T-helper 1 cell treated with Interleukin-12 subunit alpha and Interleukin-12 subunit beta and Interleukin-4 antibody, amounts not matched to agents 30 μg/mL and 1 μg/mL, for 36 hours (primary cell): ENCODE measurements at regions not wholly inside any gene's neighbourhood (a gene's known extent, or its start where the extent isn't known, plus 50 kb on each side); places are given as distances from the start of the nearest gene placed in this dataset.

Experiments
- H3K27ac Mint-ChIP-seq: one replicate; pipeline ENCODE4 v1.8.0; 2021; ENCODE audit warnings: mild to moderate bottlenecking, mixed read lengths
- H3K27me3 Mint-ChIP-seq: one replicate; pipeline ENCODE4 v1.8.0; 2021; ENCODE audit warnings: low read depth, mixed read lengths
- H3K36me3 Mint-ChIP-seq: one replicate; pipeline ENCODE4 v1.8.0; 2021; ENCODE audit warnings: low read depth, mixed read lengths
- H3K4me1 Mint-ChIP-seq: one replicate; pipeline ENCODE4 v1.8.0; 2021; ENCODE audit warnings: low read depth, mixed read lengths
- H3K4me3 Mint-ChIP-seq: one replicate; pipeline ENCODE4 v1.8.0; 2021; ENCODE audit warnings: mild to moderate bottlenecking, moderate library complexity, mixed read lengths
- H3K9me3 Mint-ChIP-seq: one replicate; pipeline ENCODE4 v1.8.0; 2021; ENCODE audit warnings: mixed read lengths

DNA sequence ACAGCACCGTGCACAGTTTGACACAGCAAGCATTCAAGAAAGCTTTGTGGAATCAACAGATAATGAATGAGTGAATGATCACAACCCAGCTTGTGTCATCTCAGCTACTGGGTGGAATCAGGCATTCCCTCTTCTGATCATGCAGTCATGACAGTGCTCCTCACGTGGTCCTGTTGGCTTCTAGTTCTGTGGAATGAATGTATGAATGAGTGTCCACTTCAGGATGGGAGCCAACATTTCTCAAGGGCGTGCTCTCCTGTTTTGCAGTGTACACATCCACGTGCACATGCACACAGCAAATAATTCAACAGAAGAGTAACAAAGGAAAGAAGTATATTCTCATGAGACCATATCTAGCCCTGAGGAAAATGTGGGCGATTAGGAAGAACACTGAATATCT is 133.1 kb upstream of the NPVF start:
- H3K36me3 Mint-ChIP-seq, result no peaks in the 10 kb centered on the region
- no peak overlapping the region for H3K27ac Mint-ChIP-seq
- no peaks in the 10 kb centered on the region for H3K4me1 Mint-ChIP-seq
- H3K9me3 Mint-ChIP-seq, result no peaks in the 10 kb centered on the region
- H3K27me3 Mint-ChIP-seq, result peaks cover 6% of the 10 kb centered on the region
- no peak overlapping the region for H3K4me3 Mint-ChIP-seq

- H3K4me3 Mint-ChIP-seq, result no peak overlapping the region
- H3K27me3 Mint-ChIP-seq, result peaks cover 6% of the 10 kb centered on the region
- no peaks in the 10 kb centered on the region for H3K4me1 Mint-ChIP-seq
- no peaks in the 10 kb centered on the region for H3K9me3 Mint-ChIP-seq
- H3K36me3 Mint-ChIP-seq, result no peaks in the 10 kb centered on the region
- H3K27ac Mint-ChIP-seq, result no peak overlapping the region
Measured at GRCh38 chr7:25361863-25362262, 133.6 kb upstream of the NPVF start.

- H3K36me3 Mint-ChIP-seq, result peaks cover 2% of the 10 kb centered on the region
- H3K4me3 Mint-ChIP-seq, result no peak overlapping the region
- no peak overlapping the region for H3K27ac Mint-ChIP-seq
- H3K4me1 Mint-ChIP-seq, result no peaks in the 10 kb centered on the region
- H3K27me3 Mint-ChIP-seq, result no peaks in the 10 kb centered on the region
- H3K9me3 Mint-ChIP-seq, result peaks cover 20% of the 10 kb centered on the region
Measured at GRCh38 chr7:25368599-25369201, 140.4 kb upstream of the NPVF start.

DNA sequence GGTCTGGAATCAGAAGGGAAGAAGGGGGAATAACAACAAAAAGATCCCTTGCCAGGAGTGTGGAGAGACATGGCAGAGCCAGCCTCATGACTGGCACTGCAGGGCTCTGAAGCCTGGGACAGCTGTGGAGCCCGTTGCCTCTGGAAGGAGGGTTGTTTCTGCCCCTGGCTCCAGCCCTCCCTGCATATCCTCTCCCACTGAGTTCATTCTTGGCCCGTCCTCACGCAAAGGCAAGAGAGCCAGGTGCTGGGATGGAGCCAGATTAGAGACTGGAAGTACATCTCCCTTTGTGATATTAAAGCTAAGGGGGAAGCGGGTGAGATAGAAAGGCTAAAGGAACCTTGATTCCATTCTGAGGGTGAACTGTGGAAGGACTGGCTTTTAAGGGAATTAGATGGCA is 141.5 kb upstream of the NPVF start:
- Mint-ChIP-seq H3K27me3 (no peaks in the 10 kb centered on the region), H3K4me1 (no peaks in the 10 kb centered on the region), H3K27ac (no peak overlapping the region), H3K36me3 (peaks cover 2% of the 10 kb centered on the region), H3K4me3 (no peak overlapping the region), H3K9me3 (peaks cover 20% of the 10 kb centered on the region)

- Mint-ChIP-seq H3K36me3 (peaks cover 2% of the 10 kb centered on the region), H3K4me1 (no peaks in the 10 kb centered on the region), H3K27me3 (no peaks in the 10 kb centered on the region), H3K4me3 (no peak overlapping the region), H3K9me3 (peaks cover 20% of the 10 kb centered on the region), H3K27ac (no peak overlapping the region)
Measured at GRCh38 chr7:25371972-25372371, 143.7 kb upstream of the NPVF start.

DNA sequence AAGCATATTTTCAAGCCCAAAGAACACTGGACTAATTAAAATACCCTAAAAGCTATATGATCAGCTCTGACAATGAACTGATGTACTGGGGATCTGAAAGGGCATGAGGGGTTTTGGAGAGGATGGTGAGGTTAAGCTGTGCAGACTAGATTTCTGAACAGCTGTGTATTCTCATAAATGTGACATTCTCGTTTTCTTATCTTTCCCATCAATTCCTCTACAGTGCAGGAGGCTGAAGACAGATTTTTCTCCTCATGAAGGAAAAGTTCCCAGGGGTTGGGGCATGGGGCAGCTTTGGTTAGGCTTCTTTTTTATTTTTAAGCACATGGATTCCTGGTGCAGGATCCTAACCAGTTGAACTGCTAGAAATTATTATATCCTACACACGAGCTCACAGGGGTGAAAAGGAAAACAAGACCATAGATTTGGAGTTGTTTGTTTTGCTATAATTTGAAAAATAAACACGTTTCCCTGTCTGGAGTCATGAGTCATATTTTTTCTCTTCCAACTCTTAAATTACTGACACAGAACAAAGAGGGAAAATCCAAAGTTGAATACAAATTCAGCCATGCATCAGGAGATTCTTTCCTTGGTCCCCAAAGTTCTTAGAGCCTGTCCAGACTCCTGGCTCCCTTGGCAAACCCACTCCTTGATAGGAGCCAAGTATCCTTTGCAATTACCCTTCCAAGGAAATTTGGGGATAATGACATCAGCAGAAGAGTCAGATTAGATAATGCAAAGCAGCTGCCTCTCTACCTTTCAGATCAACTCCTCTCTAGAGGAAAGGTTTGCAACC is 147.7 kb upstream of the NPVF start:
- Mint-ChIP-seq H3K27me3 (peaks cover 3% of the 10 kb centered on the region), H3K4me3 (no peak overlapping the region), H3K36me3 (peaks cover 2% of the 10 kb centered on the region), H3K9me3 (peaks cover 20% of the 10 kb centered on the region), H3K4me1 (no peaks in the 10 kb centered on the region), H3K27ac (no peak overlapping the region)

GRCh38 chr7:25379351-25380300 is 151.3 kb upstream of the NPVF start:
- Mint-ChIP-seq H3K4me1 (no peaks in the 10 kb centered on the region), H3K4me3 (no peak overlapping the region), H3K27me3 (peaks cover 7% of the 10 kb centered on the region), H3K9me3 (no peaks in the 10 kb centered on the region), H3K27ac (no peak overlapping the region), H3K36me3 (no peaks in the 10 kb centered on the region)

- peaks cover 7% of the 10 kb centered on the region for H3K27me3 Mint-ChIP-seq
- no peak overlapping the region for H3K4me3 Mint-ChIP-seq
- no peaks in the 10 kb centered on the region for H3K36me3 Mint-ChIP-seq
- no peaks in the 10 kb centered on the region for H3K4me1 Mint-ChIP-seq
- no peak overlapping the region for H3K27ac Mint-ChIP-seq
- H3K9me3 Mint-ChIP-seq, result no peaks in the 10 kb centered on the region
Measured at GRCh38 chr7:25381818-25382589, 153.7 kb upstream of the NPVF start.

DNA sequence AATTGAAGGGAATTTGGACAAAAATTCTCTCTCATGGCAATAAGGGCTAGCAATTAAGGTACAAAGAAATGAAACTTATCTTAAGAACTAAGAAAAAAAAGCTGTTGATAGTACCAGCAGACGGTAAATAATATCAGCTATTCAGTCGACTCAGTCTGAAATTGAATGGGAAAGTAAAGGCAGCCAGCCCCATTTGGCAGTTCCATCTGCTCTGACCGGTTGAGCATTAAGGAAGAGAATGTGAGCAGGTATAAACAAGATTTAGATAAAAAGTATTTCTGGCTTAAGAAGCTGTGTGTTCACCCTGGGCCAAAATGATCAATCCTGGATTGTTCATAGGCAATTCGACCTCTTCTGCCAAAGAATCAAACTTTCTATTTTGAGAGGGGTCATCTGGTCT is 154.6 kb upstream of the NPVF start:
- no peaks in the 10 kb centered on the region for H3K36me3 Mint-ChIP-seq
- no peaks in the 10 kb centered on the region for H3K9me3 Mint-ChIP-seq

DNA sequence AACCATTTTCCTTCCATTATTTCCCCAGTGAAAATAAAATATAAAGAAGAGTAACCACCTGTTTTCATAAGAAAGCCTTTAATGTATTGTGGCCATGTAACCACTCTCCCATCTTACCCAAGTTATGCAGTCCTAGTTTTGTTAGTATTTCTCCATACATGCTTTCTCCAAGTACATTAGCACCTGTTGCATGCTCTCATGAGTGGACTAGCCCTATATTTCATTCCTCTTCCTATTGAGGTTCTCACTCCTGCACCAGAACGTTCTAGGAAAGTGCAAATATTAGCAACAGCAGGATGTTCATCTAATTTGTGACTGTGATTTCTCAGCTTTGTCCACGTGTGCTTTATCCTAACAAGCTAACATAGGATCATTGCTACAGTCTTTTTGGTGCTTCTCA is 155.1 kb upstream of the NPVF start:
- H3K27me3 Mint-ChIP-seq, result peaks cover 7% of the 10 kb centered on the region
- H3K4me1 Mint-ChIP-seq, result no peaks in the 10 kb centered on the region
- H3K4me3 Mint-ChIP-seq, result no peak overlapping the region
- H3K36me3 Mint-ChIP-seq, result no peaks in the 10 kb centered on the region
- no peak overlapping the region for H3K27ac Mint-ChIP-seq
- no peaks in the 10 kb centered on the region for H3K9me3 Mint-ChIP-seq

More for the DNA sequence above, 154.6 kb upstream of the NPVF start:
- Mint-ChIP-seq H3K4me1 (no peaks in the 10 kb centered on the region), H3K4me3 (no peak overlapping the region), H3K27ac (no peak overlapping the region), H3K27me3 (peaks cover 7% of the 10 kb centered on the region)

GRCh38 chr7:25384788-25385505 is 156.7 kb upstream of the NPVF start:
- no peaks in the 10 kb centered on the region for H3K9me3 Mint-ChIP-seq
- H3K27me3 Mint-ChIP-seq, result peaks cover 7% of the 10 kb centered on the region
- no peak overlapping the region for H3K4me3 Mint-ChIP-seq
- no peaks in the 10 kb centered on the region for H3K36me3 Mint-ChIP-seq
- no peak overlapping the region for H3K27ac Mint-ChIP-seq
- H3K4me1 Mint-ChIP-seq, result no peaks in the 10 kb centered on the region

DNA sequence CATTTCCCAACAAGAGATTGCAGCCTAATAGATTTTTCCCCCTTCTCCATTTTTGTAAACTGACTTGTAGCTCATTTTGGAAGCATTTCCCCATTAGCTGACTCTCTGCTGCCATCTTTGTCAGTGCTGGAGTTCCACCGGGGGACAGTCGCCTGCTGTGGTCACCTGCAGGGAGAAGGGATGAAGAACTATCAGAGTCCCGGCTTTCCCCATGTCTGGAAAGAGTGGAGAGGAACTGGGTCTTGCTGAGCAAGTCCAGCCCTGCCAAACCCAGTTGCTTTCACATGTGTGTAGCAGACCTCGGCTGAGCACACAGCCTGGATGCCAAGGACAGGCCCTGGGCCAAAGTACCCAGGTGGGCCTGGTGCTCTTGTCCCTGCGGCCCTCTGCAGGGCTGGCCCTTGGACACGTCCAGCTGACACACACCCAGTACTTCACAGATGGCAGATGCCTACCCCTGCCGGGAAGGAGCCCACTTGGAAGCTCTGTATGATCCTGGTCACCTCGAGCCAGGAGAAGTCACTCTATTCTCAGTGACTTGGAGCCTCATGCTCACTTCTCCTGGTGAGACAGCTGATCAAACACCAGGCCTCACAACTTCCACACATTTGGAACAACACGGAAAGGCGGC is 157.3 kb upstream of the NPVF start:
- Mint-ChIP-seq H3K27ac (no peak overlapping the region), H3K36me3 (no peaks in the 10 kb centered on the region), H3K4me3 (no peak overlapping the region), H3K4me1 (no peaks in the 10 kb centered on the region), H3K9me3 (no peaks in the 10 kb centered on the region), H3K27me3 (peaks cover 10% of the 10 kb centered on the region)

GRCh38 chr7:25386311-25386744 is 158.0 kb upstream of the NPVF start:
- H3K27me3 Mint-ChIP-seq, result peaks cover 10% of the 10 kb centered on the region
- no peak overlapping the region for H3K27ac Mint-ChIP-seq

More at GRCh38 chr7:25386311-25386744, 158.0 kb upstream of the NPVF start:
- H3K9me3 Mint-ChIP-seq, result no peaks in the 10 kb centered on the region
- H3K4me3 Mint-ChIP-seq, result no peak overlapping the region
- H3K4me1 Mint-ChIP-seq, result no peaks in the 10 kb centered on the region
- H3K36me3 Mint-ChIP-seq, result no peaks in the 10 kb centered on the region
